AG04450 (cell line): ENCODE measurements at regions not wholly inside any gene's neighbourhood (a gene's known extent, or its start where the extent isn't known, plus 50 kb on each side); places are given as distances from the start of the nearest gene placed in this dataset.

ENCODE experiments used
- CTCF ChIA-PET: fragments of 300-600, 350-600 bp; formaldehyde crosslinking; extraction: SDS; loops from one replicate; lab custom pipeline; 2022; ENCODE audit warnings: antibody characterized with exemption, inconsistent platforms; lab: Charles Lee
- POLR2A ChIA-PET: fragments of 350-600 bp; formaldehyde crosslinking; extraction: SDS; loops from one replicate; lab custom pipeline; 2021; ENCODE audit warnings: antibody characterized with exemption, inconsistent platforms; lab: Yijun Ruan, JAX
- DNase-seq: peaks from one replicate; pipeline ENCODE4 v3.0.0-alpha.2; 2011; ENCODE audit warnings: low read depth, low spot score
- H3K27ac ChIP-seq: one replicate; pipeline ENCODE4 v1.5.1; 2012; ENCODE audit warnings: low read depth, low read length, control low read depth
- H3K27me3 ChIP-seq: one replicate; pipeline ENCODE4 v1.6.0; 2012; ENCODE audit warnings: low read length; ENCODE audit not compliant: control insufficient read depth, insufficient read depth
- H3K4me3 ChIP-seq: 2 replicates; pipeline ENCODE4 v1.5.1; 2011; ENCODE audit warnings: mild to moderate bottlenecking, low read depth, low read length, control low read depth
- H3K9me3 ChIP-seq: 2 replicates; pipeline ENCODE4 v1.5.1; 2012; ENCODE audit warnings: low read length; ENCODE audit not compliant: control insufficient read depth, insufficient read depth
- CTCF ChIP-seq: IDR thresholded peaks from 2 replicates; pipeline ENCODE4 v1.5.1; 2011; ENCODE audit warnings: low read depth, low read length, control low read depth, inconsistent platforms

- Histone ChIP-seq H3K4me3 (no peak overlapping the region), H3K9me3 (peaks cover 19% of the 10 kb centered on the region), H3K27ac (no peak overlapping the region), H3K27me3 (no peaks in the 10 kb centered on the region)
- TF ChIP-seq CTCF: no peak
- ChIA-PET CTCF (no interaction called here), POLR2A (no interaction called here)
- no peak for DNase-seq
Observed at GRCh38 chr14:39861229-39861600, 429.0 kb upstream of the FBXO33 start.

GRCh38 chr14:39860596-39861228, 428.5 kb upstream of the FBXO33 start:
- Histone ChIP-seq H3K9me3 (peaks cover 14% of the 10 kb centered on the region), H3K27ac (no peak overlapping the region), H3K27me3 (no peaks in the 10 kb centered on the region), H3K4me3 (no peak overlapping the region)
- no peak for DNase-seq
- ChIA-PET CTCF (no interaction called here), POLR2A (no interaction called here)
- no peak for TF ChIP-seq CTCF

- Histone ChIP-seq H3K27me3 (no peaks in the 10 kb centered on the region), H3K27ac (no peak overlapping the region), H3K4me3 (no peak overlapping the region), H3K9me3 (peaks cover 10% of the 10 kb centered on the region)
- DNase-seq: no peak
- CTCF ChIA-PET: no interaction called here
- POLR2A ChIA-PET: no interaction called here
- no peak for TF ChIP-seq CTCF
Observed at GRCh38 chr14:39859314-39859713, 427.1 kb upstream of the FBXO33 start.

GRCh38 chr14:39857376-39858055, 425.3 kb upstream of the FBXO33 start:
- no peak for TF ChIP-seq CTCF
- no peaks in the 10 kb centered on the region for H3K27me3 ChIP-seq
- no peak overlapping the region for H3K27ac ChIP-seq
- peaks cover 9% of the 10 kb centered on the region for H3K9me3 ChIP-seq
- ChIA-PET CTCF (no interaction called here), POLR2A (no interaction called here)
- no peak overlapping the region for H3K4me3 ChIP-seq
- DNase-seq: no peak

GRCh38 chr14:39853441-39853840, 421.2 kb upstream of the FBXO33 start:
- H3K27ac ChIP-seq: no peak overlapping the region
- CTCF ChIA-PET: no interaction called here
- no peak overlapping the region for H3K4me3 ChIP-seq
- DNase-seq: no peak
- POLR2A ChIA-PET: no interaction called here
- no peaks in the 10 kb centered on the region for H3K27me3 ChIP-seq
- TF ChIP-seq CTCF: no peak
- no peaks in the 10 kb centered on the region; the same call in none of the 2 replicates for H3K9me3 ChIP-seq
